SK-N-MC (cell line): ENCODE measurements at regions not wholly inside any gene's neighbourhood (a gene's known extent, or its start where the extent isn't known, plus 50 kb on each side); places are given as distances from the start of the nearest gene placed in this dataset.
"Not testable (repeated sequence)": the region's sequence is repeated elsewhere in the genome, so short reads cannot be mapped to it uniquely, and the experiment has no call there.

Source experiments
- EZH2 ChIP-seq: fragments of 200-600 bp; sonication (generic); IDR thresholded peaks from one replicate; pipeline ENCODE4 v1.6.1; 2017; ENCODE audit warnings: antibody characterized with exemption
- FOXP2 ChIP-seq: optimal IDR thresholded peaks from 2 replicates; pipeline ENCODE3; 2011; ENCODE audit warnings: mild to moderate bottlenecking, moderate library complexity; ENCODE audit not compliant: insufficient read depth; ENCODE audit errors: extremely low read length, control extremely low read depth
- POLR2AphosphoS5 ChIP-seq: IDR thresholded peaks from 2 replicates; pipeline ENCODE4 v1.6.1; 2012; ENCODE audit warnings: mild to moderate bottlenecking, low read depth, low read length, borderline replicate concordance

DNA sequence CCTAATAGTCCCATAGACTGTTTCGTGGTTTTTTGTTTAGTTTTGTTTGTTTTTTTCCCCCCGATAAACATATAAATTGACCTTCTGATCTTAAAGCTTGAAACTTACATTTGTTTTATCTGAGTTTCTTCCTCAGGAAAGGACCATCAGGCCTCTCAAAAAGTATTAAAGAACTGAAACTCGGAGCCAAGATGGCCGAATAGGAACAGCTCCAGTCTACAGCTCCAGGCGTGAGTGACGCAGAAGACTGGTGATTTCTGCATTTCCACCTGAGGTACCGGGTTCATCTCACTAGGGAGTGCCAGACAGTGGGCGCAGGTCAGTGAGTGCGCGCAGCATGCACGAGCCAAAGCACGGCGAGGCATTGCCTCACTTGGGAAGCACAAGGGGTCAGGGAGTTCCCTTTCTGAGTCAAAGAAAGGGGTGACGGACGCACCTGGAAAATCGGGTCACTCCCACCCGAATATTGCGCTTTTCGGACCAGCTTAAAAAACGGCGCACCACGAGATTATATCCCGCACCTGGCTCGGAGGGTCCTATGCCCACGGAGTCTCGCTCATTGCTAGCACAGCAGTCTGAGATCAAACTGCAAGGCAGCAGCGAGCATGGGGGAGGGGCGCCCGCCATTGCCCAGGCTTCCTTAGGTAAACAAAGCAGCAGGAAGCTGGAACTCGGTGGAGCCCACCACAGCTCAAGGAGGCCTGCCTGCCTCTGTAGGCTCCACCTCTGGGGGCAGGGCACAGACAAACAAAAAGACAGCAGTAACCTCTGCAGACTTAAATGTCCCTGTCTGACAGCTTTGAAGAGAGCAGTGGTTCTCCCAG, 215.8 kb upstream of the GJE1 start:
- TF ChIP-seq EZH2, POLR2AphosphoS5, FOXP2: not testable (repeated sequence)
